GM12872 (cell line): ENCODE measurements at regions not wholly inside any gene's neighbourhood (a gene's known extent, or its start where the extent isn't known, plus 50 kb on each side); places are given as distances from the start of the nearest gene placed in this dataset.

Source experiments
- TF ChIP-seq, protein P1 (sequence below): IDR thresholded peaks from 3 replicates; pipeline ENCODE4 v1.5.1; 2011; ENCODE audit warnings: low read depth, mild to moderate bottlenecking, low read length, moderate library complexity; ENCODE audit not compliant: insufficient read depth

GRCh38 chr2:3130889-3131635, 246.6 kb downstream of the EIPR1 start:
- TF ChIP-seq, protein P1, sequence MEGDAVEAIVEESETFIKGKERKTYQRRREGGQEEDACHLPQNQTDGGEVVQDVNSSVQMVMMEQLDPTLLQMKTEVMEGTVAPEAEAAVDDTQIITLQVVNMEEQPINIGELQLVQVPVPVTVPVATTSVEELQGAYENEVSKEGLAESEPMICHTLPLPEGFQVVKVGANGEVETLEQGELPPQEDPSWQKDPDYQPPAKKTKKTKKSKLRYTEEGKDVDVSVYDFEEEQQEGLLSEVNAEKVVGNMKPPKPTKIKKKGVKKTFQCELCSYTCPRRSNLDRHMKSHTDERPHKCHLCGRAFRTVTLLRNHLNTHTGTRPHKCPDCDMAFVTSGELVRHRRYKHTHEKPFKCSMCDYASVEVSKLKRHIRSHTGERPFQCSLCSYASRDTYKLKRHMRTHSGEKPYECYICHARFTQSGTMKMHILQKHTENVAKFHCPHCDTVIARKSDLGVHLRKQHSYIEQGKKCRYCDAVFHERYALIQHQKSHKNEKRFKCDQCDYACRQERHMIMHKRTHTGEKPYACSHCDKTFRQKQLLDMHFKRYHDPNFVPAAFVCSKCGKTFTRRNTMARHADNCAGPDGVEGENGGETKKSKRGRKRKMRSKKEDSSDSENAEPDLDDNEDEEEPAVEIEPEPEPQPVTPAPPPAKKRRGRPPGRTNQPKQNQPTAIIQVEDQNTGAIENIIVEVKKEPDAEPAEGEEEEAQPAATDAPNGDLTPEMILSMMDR = no peak

DNA sequence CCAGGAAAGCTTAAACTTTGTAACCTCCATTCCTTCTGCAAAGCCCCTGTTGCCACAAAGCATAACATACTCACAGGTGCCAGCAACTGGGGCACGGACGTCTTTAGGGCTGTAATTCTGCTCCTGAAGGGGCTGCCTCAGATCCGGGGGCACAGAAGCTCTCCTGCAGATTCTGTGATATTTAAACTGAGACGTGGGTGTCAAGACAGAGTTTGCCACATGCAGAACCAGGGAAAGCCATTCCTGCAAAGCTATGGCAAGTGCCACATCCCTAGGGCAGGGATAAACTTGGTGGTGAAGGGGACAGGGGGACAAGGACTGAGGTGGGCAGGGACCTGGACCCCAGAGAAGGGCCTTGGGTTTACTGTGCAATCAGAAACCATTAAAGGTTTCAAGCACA, 247.2 kb downstream of the EIPR1 start:
- TF ChIP-seq, protein P1 = no peak

GRCh38 chr2:3129867-3130266, 247.8 kb downstream of the EIPR1 start:
- TF ChIP-seq, protein P1 = no peak

DNA sequence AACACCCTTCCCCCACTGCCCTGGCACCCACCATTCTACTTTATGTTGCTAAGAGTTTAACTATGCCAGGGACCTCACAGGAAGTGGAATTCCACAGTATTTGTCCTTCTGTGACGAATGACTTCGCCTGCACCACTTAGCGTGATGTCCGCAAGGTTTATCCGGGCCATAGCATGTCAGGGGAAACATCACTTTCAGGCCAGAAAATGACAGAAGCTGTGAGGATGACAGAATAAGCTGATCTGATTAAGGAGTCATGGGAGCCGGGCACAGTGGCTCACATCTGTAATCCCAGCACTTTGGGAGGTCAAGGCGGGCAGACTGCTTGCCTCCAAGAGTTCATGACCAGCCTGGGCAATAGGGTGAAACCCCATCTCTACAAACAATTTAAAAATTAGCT, 248.8 kb downstream of the EIPR1 start:
- TF ChIP-seq, protein P1 = no peak

- TF ChIP-seq, protein P1 = no peak
Observed at GRCh38 chr2:3127710-3128109, 249.9 kb downstream of the EIPR1 start.

DNA sequence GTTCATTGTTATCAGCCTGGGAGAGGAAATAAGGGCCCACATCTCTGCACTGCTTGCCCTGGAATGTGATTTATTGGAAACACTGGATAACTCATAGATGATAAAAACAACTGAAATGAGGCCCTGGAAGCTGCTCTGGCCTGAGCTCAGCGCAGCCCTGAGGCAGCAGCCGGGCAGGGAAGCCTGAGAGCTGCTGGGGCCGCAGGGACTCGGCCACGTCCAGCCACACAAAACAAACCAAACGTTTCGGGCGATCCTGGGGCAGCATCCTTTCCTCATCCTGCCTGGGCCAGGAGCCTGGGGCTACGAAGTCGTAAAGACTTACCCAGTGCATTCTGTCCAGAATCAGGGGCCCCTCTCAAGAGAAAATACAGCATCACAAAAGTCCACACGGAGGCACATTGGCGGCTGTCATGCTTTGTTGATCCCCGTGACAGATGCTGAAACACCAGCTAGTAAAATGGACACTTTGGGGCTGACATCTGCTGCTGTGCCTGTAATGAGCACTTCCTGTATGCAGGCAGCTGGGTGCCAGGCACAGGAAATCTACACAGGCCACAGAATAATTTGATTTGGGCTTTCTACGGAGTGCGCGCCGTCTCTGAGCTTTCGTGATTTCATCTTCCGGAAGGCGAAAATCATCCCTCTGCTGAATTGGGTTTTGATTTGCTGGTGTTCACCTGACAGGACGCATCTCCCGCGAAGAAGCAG, 250.6 kb downstream of the EIPR1 start:
- TF ChIP-seq, protein P1 = no peak

- TF ChIP-seq, protein P1 = no peak
Observed at GRCh38 chr2:3126171-3126910, 251.3 kb downstream of the EIPR1 start.
